Gastroesophageal sphincter (tissue), 4 donors: ENCODE measurements at regions not wholly inside any gene's neighbourhood (a gene's known extent, or its start where the extent isn't known, plus 50 kb on each side); places are given as distances from the start of the nearest gene placed in this dataset.

ENCODE experiments used
- ATAC-seq: fragments of 150-250 bp; one replicate; pipeline ENCODE4 v1.9.1; 2016; ENCODE audit warnings: mild to moderate bottlenecking, moderate library complexity
- H3K27ac ChIP-seq, 4 donors: fragments of 200-600 bp; sonication (generic) in 3 of 4; 1 replicate in 3 of 4; 2 replicates in 1 of 4; pipeline ENCODE4 v1.5.1; 2016 to 2019
- H3K27me3 ChIP-seq: fragments of 200-600 bp; sonication (generic); one replicate; pipeline ENCODE4 v1.5.1; 2019
- H3K36me3 ChIP-seq, 2 donors: fragments of 200-600 bp; sonication (generic); one replicate each; pipeline ENCODE4 v1.5.1; 2019; ENCODE audit warnings: control low read depth in 1 of 2
- H3K4me1 ChIP-seq, 3 donors: fragments of 200-600 bp; sonication (generic); 1 replicate in 2 of 3; 2 replicates in 1 of 3; pipeline ENCODE4 v1.5.1; 2016 to 2019; ENCODE audit warnings: control low read depth in 2 of 3
- H3K4me3 ChIP-seq, 2 donors: fragments of 200-600 bp; sonication (generic); one replicate each; pipeline ENCODE4 v1.5.1; 2019; ENCODE audit warnings: mild to moderate bottlenecking in 1 of 2, moderate library complexity in 1 of 2
- H3K9me3 ChIP-seq, 3 donors: fragments of 200-600 bp; sonication (generic); one replicate each; pipeline ENCODE4 v1.5.1; 2017 to 2019; ENCODE audit warnings: control low read depth in 2 of 3
- CTCF ChIP-seq, 4 experiments: fragments of 200-600 bp in 2 of 4; fragments of 450-650 bp in 2 of 4; sonication (generic) in 1 of 4; IDR thresholded peaks; one replicate each; pipeline ENCODE4 v1.5.1; 2017 to 2019; ENCODE audit warnings: antibody characterized with exemption in 4 of 4, mild to moderate bottlenecking in 2 of 4, moderate library complexity in 2 of 4
- EP300 ChIP-seq: sonication (generic); formaldehyde crosslinking; IDR thresholded peaks from one replicate; pipeline ENCODE4 v1.6.1; 2017; ENCODE audit warnings: antibody characterized with exemption, mild to moderate bottlenecking
- POLR2A ChIP-seq, 2 donors: fragments of 450-650 bp; IDR thresholded peaks; one replicate each; pipeline ENCODE4 v1.6.1; 2017; ENCODE audit warnings: antibody characterized with exemption in 2 of 2, mild to moderate bottlenecking in 2 of 2, moderate library complexity in 1 of 2
- POLR2AphosphoS5 ChIP-seq: sonication (generic); formaldehyde crosslinking; IDR thresholded peaks from one replicate; pipeline ENCODE4 v1.6.1; 2017; ENCODE audit warnings: antibody characterized with exemption
- WGBS, 2 donors: methylation state at CpG; one replicate each; pipeline ENCODE4 v1.1.5; 2018; ENCODE audit warnings: low coverage in 1 of 2; 5-methylcytosine and 5-hydroxymethylcytosine counted together

DNA sequence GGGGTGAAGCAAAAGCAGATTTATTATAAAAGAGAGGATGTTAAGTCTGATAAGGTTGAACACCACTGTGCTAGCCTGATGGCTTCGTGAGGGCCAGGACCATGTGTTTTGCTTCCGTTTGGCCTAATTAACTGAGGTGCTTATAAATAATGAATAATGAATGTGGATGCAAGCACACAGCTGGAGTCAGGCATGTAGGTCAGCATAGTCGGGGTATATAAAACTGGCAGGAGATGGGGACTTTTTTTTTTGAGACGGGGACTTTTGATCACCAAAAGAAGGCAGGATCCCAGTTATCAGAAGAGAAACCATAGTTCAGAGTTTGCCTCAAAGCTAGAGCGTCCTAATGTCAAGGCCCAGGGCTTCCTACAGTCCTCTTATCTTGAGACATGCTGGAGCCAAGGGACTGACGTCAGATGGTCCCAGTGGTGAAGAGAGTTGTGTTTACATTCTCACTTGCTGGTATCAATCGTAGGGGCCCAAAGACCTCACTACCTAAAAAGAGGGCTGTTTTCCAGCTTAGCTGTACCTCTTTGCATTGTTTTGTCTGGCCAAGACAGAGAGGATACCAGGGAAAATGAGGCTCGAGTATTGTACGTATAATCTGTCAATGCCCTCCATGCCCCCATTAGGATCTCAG lies 50.4 kb downstream of the RTL9 start:
- Histone ChIP-seq H3K4me3 (no peak overlapping the region), H3K27me3 (no peaks in the 10 kb centered on the region), H3K27ac (no peak overlapping the region), H3K9me3 (no peaks in the 10 kb centered on the region), H3K36me3 (no peaks in the 10 kb centered on the region), H3K4me1 (peaks cover 0 to 6% (median 0%) of the 10 kb centered on the region in 3 donors)
- 58 to 70% methylated on average over 2 to 7 of the region's 9 CpGs for WGBS, 2 donors
- no peak for ATAC-seq
- no peak for TF ChIP-seq CTCF (IDR thresholded peaks at IDR 0.05)
- no peak for TF ChIP-seq EP300
- TF ChIP-seq POLR2AphosphoS5: no peak
- no peak for TF ChIP-seq POLR2A (IDR thresholded peaks at IDR 0.05)

- 20 to 62% methylated on average over 3 to 4 of the region's 6 CpGs for WGBS, 2 donors
- no peak overlapping the region for H3K27ac ChIP-seq
- no peak for ATAC-seq
- no peak for TF ChIP-seq CTCF (IDR thresholded peaks at IDR 0.05)
- TF ChIP-seq EP300: no peak
- TF ChIP-seq POLR2A (IDR thresholded peaks at IDR 0.05): no peak
- no peak for TF ChIP-seq POLR2AphosphoS5
- no peaks in the 10 kb centered on the region for H3K27me3 ChIP-seq
- no peaks in the 10 kb centered on the region for H3K9me3 ChIP-seq
- no peak overlapping the region for H3K4me3 ChIP-seq
- H3K36me3 ChIP-seq: no peaks in the 10 kb centered on the region
- H3K4me1 ChIP-seq: peaks cover 0 to 6% (median 0%) of the 10 kb centered on the region in 3 donors
Measured at GRCh38 chrX:110409925-110410324, 51.3 kb downstream of the RTL9 start.

GRCh38 chrX:110410603-110411002 lies 52.0 kb downstream of the RTL9 start:
- Histone ChIP-seq H3K36me3 (no peaks in the 10 kb centered on the region), H3K9me3 (no peaks in the 10 kb centered on the region), H3K27ac (no peak overlapping the region), H3K4me3 (no peak overlapping the region), H3K27me3 (no peaks in the 10 kb centered on the region), H3K4me1 (peaks cover 0 to 6% (median 0%) of the 10 kb centered on the region in 3 donors)
- 71 to 80% methylated on average over 1 to 5 of the region's 5 CpGs for WGBS, 2 donors
- TF ChIP-seq EP300 (no peak), POLR2AphosphoS5 (no peak), CTCF (IDR thresholded peaks at IDR 0.05) (no peak), POLR2A (IDR thresholded peaks at IDR 0.05) (no peak)
- no peak for ATAC-seq

DNA sequence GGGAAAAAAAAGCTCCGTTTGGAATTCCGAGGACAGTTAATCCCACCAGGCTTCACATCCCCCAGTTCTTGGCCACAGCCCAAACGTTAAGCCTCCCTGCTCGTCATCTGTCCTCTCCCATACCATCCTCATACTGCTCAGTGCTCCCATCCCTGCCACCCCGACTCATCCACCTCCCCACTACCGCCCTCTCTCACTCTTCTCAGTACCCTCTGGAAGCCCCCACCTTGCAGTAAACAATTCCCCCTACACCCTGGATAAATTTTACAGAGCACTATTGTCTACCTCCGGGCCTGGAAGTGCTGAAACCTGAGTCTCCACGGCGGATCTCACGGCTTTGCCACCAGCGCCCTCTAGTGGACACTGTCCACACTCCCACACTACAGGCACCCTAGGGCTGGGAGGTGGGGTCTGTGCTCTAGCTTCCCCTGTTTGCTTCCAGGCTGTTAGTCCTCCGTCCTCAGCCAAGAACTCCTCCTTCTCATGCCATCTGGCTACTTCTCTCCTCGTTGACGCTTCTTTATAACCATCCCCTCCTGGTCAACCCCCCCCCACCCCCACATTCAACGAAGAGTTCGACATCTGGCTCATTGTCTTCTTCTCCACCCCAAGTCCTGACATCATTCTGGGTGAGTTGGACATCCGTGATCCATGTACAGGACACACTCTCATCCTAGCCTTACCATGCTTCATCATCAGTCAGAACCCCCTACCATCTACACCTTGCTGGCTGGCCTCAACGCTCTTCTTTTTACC lies 54.5 kb downstream of the RTL9 start:
- peaks cover 0 to 6% (median 0%) of the 10 kb centered on the region in 3 donors for H3K4me1 ChIP-seq
- no peaks in the 10 kb centered on the region for H3K36me3 ChIP-seq
- no peaks in the 10 kb centered on the region for H3K27me3 ChIP-seq
- peak; percentile 79 for ATAC-seq
- H3K27ac ChIP-seq: no peak overlapping the region
- no peaks in the 10 kb centered on the region for H3K9me3 ChIP-seq
- TF ChIP-seq POLR2A (IDR thresholded peaks at IDR 0.05) (no peak), CTCF (IDR thresholded peaks at IDR 0.05) (peak; percentile 47 to 86 (median 64))
- no peak overlapping the region for H3K4me3 ChIP-seq
- WGBS, 2 donors: 19 to 21% methylated on average over 11 of the region's 18 CpGs

- Histone ChIP-seq H3K27me3 (no peaks in the 10 kb centered on the region), H3K9me3 (no peaks in the 10 kb centered on the region), H3K36me3 (no peaks in the 10 kb centered on the region), H3K4me1 (peaks cover 0 to 6% (median 0%) of the 10 kb centered on the region in 3 donors), H3K27ac (no peak overlapping the region), H3K4me3 (no peak overlapping the region)
- WGBS, 2 donors: 100% methylated on average over 1 of the region's 1 CpG
- ATAC-seq: no peak
- TF ChIP-seq POLR2A (IDR thresholded peaks at IDR 0.05): no peak
- no peak for TF ChIP-seq POLR2AphosphoS5
- no peak for TF ChIP-seq CTCF (IDR thresholded peaks at IDR 0.05)
- no peak for TF ChIP-seq EP300
Measured at GRCh38 chrX:110413727-110414124, 55.1 kb downstream of the RTL9 start.
